HepG2 (cell line): ENCODE measurements at regions not wholly inside any gene's neighbourhood (a gene's known extent, or its start where the extent isn't known, plus 50 kb on each side); places are given as distances from the start of the nearest gene placed in this dataset.

Experiments used
- ATAC-seq: fragments of 200-7000 bp; cut with Tn5 transposase; 3 replicates; pipeline ENCODE4 v1.9.1; 2020; ENCODE audit warnings: mild to moderate bottlenecking, moderate library complexity
- BruUV-seq: library from RNA; stranded (reverse); fragments of 400-500 nt; replicated peaks from 2 replicates; lab custom pipeline; 2021; lab: Mats Ljungman, UMichigan
- CTCF ChIA-PET: fragments of 300-600 bp; formaldehyde crosslinking; extraction: SDS; loops from one replicate; lab custom pipeline; 2021; ENCODE audit warnings: low total read pairs, inconsistent platforms, low intra/inter-chr PET ratio; lab: Yijun Ruan, JAX
- POLR2A ChIA-PET: fragments of 350-600 bp; sonication (Branson Sonifier 250); formaldehyde crosslinking; loops from one replicate; lab custom pipeline; 2020; ENCODE audit warnings: antibody characterized with exemption, inconsistent platforms; lab: Yijun Ruan, JAX
- DNase-seq: peaks from one replicate; pipeline ENCODE4 v3.0.0-alpha.2; 2015; ENCODE audit warnings: low spot score
- FAIRE-seq: peaks from 3 replicates; lab custom pipeline; 2011; peaks lifted over from hg19 to GRCh38; lab: Jason Lieb, UNC
- H2AFZ ChIP-seq: one replicate; pipeline ENCODE4 v1.6.1; 2011; ENCODE audit warnings: low read length, inconsistent platforms
- H3K27ac ChIP-seq: fragments of 300-600 bp; 3 replicates; pipeline ENCODE4 v1.8.0; 2011; ENCODE audit warnings: mixed run types, mild to moderate bottlenecking, mixed read lengths, low read length, inconsistent platforms; ENCODE audit not compliant: insufficient read depth; ENCODE audit errors: extremely low read length
- H3K27me3 ChIP-seq, 2 experiments: fragments of 200-600 bp in 1 of 2; 2 replicates in 1 of 2; 3 replicates in 1 of 2; pipeline versions ENCODE4 v1.6.0 to v1.8.0; 2011; ENCODE audit warnings: low read length in 2 of 2, mild to moderate bottlenecking in 2 of 2, moderate library complexity in 2 of 2, inconsistent platforms in 1 of 2; ENCODE audit not compliant: insufficient read depth in 2 of 2, control insufficient read depth in 1 of 2
- H3K36me3 ChIP-seq, 2 experiments: fragments of 200-600 bp in 1 of 2; replicated peaks in 1 of 2; 2 replicates in 1 of 2; 3 replicates in 1 of 2; pipeline versions ENCODE4 v1.5.1 to v1.8.0; 2011; ENCODE audit warnings: low read length in 2 of 2, inconsistent platforms in 1 of 2; ENCODE audit not compliant: insufficient read depth in 2 of 2, control insufficient read depth in 1 of 2
- H3K4me1 ChIP-seq: 2 replicates; pipeline ENCODE4 v1.5.1; 2012; ENCODE audit warnings: low read length, inconsistent platforms; ENCODE audit not compliant: insufficient read depth
- H3K4me2 ChIP-seq: 2 replicates; pipeline ENCODE4 v1.6.0; 2011; ENCODE audit warnings: low read depth, low read length, inconsistent platforms
- H3K4me3 ChIP-seq, 3 experiments: fragments of 200-600 bp in 1 of 3; sonication (generic), shearing (Covaris generic) in 1 of 3; replicated peaks in 1 of 3; 2 replicates each; pipeline ENCODE4 v1.5.1; 2011 to 2016; ENCODE audit warnings: low read length in 3 of 3, inconsistent platforms in 2 of 3, low read depth in 2 of 3, mild to moderate bottlenecking in 2 of 3, control low read depth in 1 of 3, mixed read lengths in 1 of 3; ENCODE audit not compliant: insufficient read depth in 1 of 3
- H3K79me2 ChIP-seq: one replicate; pipeline ENCODE4 v1.6.1; 2011; ENCODE audit warnings: low read length, inconsistent platforms; ENCODE audit not compliant: insufficient read depth
- H3K9ac ChIP-seq: 2 replicates; pipeline ENCODE4 v1.6.0; 2011; ENCODE audit warnings: mild to moderate bottlenecking, low read depth, low read length, inconsistent platforms; ENCODE audit not compliant: insufficient read depth
- H3K9me3 ChIP-seq: 2 replicates; pipeline ENCODE4 v1.5.1; 2012; ENCODE audit warnings: mild to moderate bottlenecking, low read length
- H4K20me1 ChIP-seq: 2 replicates; pipeline ENCODE4 v1.6.0; 2011; ENCODE audit warnings: inconsistent platforms, mild to moderate bottlenecking, low read length, moderate library complexity; ENCODE audit not compliant: insufficient read depth
- BRD4 ChIP-seq: sonication (generic); formaldehyde crosslinking; IDR thresholded peaks from 2 replicates; pipeline ENCODE4 v1.4.0; 2020; ENCODE audit warnings: missing genetic modification reagents
- ISL2 ChIP-seq: sonication (generic); formaldehyde crosslinking; IDR thresholded peaks from 2 replicates; pipeline ENCODE4 v1.5.0; 2020; ENCODE audit warnings: missing genetic modification reagents
- MIER2 ChIP-seq: IDR thresholded peaks from 2 replicates; pipeline ENCODE4 v1.6.1; 2016; ENCODE audit warnings: missing biosample characterization, missing genetic modification reagents
- SMARCC2 ChIP-seq: fragments of 450-650 bp; IDR thresholded peaks from 2 replicates; pipeline ENCODE4 v1.6.1; 2017; ENCODE audit warnings: antibody characterized with exemption, mild to moderate bottlenecking
- SMARCE1 ChIP-seq: fragments of 450-650 bp; IDR thresholded peaks from 2 replicates; pipeline ENCODE4 v1.6.1; 2017; ENCODE audit warnings: borderline replicate concordance
- WGBS: methylation state at CpG from one replicate; pipeline ENCODE4 v1.1.6; 2017; ENCODE audit warnings: low lambda C conversion rate; 5-methylcytosine and 5-hydroxymethylcytosine counted together
- in situ Hi-C: cut with HindIII; loops from 2 replicates; pipeline ENCODE4 v1.10.0; 2017; ENCODE audit warnings: low pct_unique_long_range_greater_than_20kb; ENCODE audit not compliant: extremely low pct_ligation_motif_present
- intact Hi-C: fragments of 100-400 bp; cut with micrococcal nuclease; formaldehyde crosslinking; loops from one replicate; pipeline ENCODE4 v1.10.0; 2022; ENCODE audit not compliant: unreplicated experiment
- TF ChIP-seq, protein P1 (sequence below): sonication (generic); formaldehyde crosslinking; conservative IDR thresholded peaks from 2 replicates; pipeline ENCODE4 v1.8.0; 2022; ENCODE audit warnings: missing genetic modification reagents
- TF ChIP-seq, protein P2 (sequence below): sonication (generic); formaldehyde crosslinking; IDR thresholded peaks from 2 replicates; pipeline ENCODE4 v1.8.0; 2022; ENCODE audit warnings: mild to moderate bottlenecking, missing genetic modification reagents, moderate library complexity
- TF ChIP-seq, protein P3 (sequence below): sonication (generic); formaldehyde crosslinking; IDR thresholded peaks from 2 replicates; pipeline ENCODE4 v1.4.0; 2020; ENCODE audit warnings: missing genetic modification reagents
- TF ChIP-seq, protein P4 (sequence below): IDR thresholded peaks from 2 replicates; pipeline ENCODE4 v1.6.1; 2016; ENCODE audit warnings: low read depth

DNA sequence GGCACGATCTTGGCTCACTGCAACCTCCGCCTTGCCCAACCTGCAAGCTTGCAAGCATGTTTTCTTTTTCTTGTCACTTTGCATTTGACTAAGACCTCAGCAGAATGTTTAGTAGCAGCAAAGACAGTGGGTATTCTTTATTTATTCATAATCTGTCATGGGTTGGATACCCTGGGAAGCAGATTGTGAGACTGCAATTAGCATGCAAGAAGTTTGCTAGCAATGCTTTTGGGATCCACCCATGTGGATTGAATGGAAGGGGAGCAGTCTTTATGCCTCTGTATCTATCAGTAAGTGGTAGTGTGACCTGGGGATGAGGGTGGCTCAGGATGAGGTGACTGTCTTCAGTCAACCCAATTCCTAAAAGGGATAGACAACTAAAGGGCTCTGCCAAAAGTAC lies 166.7 kb downstream of the RAP2B start:
- CTCF ChIA-PET: no interaction called here
- H3K27ac ChIP-seq: no peak overlapping the region
- FAIRE-seq (no peak), DNase-seq (no peak), ATAC-seq (no peak)
- intact Hi-C loops (no loop called here), in situ Hi-C loops (no loop called here)
- H2AFZ ChIP-seq: no peak overlapping the region
- WGBS: 35% methylated on average over 2 of the region's 2 CpGs
- H3K36me3 ChIP-seq: no peaks in the 10 kb centered on the region
- no peaks in the 10 kb centered on the region for H3K79me2 ChIP-seq
- H3K4me1 ChIP-seq: no peaks in the 10 kb centered on the region
- H4K20me1 ChIP-seq: no peaks in the 10 kb centered on the region
- TF ChIP-seq, protein P1, sequence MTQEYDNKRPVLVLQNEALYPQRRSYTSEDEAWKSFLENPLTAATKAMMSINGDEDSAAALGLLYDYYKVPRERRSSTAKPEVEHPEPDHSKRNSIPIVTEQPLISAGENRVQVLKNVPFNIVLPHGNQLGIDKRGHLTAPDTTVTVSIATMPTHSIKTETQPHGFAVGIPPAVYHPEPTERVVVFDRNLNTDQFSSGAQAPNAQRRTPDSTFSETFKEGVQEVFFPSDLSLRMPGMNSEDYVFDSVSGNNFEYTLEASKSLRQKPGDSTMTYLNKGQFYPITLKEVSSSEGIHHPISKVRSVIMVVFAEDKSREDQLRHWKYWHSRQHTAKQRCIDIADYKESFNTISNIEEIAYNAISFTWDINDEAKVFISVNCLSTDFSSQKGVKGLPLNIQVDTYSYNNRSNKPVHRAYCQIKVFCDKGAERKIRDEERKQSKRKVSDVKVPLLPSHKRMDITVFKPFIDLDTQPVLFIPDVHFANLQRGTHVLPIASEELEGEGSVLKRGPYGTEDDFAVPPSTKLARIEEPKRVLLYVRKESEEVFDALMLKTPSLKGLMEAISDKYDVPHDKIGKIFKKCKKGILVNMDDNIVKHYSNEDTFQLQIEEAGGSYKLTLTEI (CRISPR knock-in tag): no peak
- TF ChIP-seq BRD4: no peak
- H3K4me2 ChIP-seq: no peak overlapping the region
- POLR2A ChIA-PET: no interaction called here
- H3K27me3 ChIP-seq: no peaks in the 10 kb centered on the region
- BruUV-seq: no TSS peak
- H3K4me3 ChIP-seq: no peak overlapping the region
- H3K9me3 ChIP-seq: no peaks in the 10 kb centered on the region
- no peak overlapping the region for H3K9ac ChIP-seq

DNA sequence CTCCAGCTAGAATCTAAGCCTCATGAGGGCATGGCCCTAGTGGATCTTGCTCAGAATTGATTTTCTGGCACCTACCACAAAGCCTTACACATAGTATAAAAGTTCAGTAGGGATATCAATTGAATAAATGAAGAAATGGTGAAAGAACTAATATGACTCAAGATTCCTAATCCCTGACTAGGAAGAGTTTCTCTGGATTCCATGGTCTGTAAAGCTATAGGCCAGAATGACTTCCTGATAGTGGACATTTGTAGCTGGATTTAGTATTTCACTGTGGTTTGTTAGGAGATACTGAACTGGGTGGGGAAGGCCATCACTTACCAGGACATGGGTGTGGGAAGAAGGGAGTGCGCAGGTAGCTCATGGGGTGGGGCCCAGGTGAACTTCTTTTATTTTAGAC lies 168.9 kb downstream of the RAP2B start:
- no peak overlapping the region for H3K4me2 ChIP-seq
- intact Hi-C loops: no loop called here
- no peaks in the 10 kb centered on the region for H3K79me2 ChIP-seq
- H3K4me3 ChIP-seq: no peak overlapping the region
- H3K27me3 ChIP-seq: no peaks in the 10 kb centered on the region
- WGBS: 88% methylated on average over 1 of the region's 1 CpG
- no peak overlapping the region for H2AFZ ChIP-seq
- ATAC-seq (no peak), FAIRE-seq (no peak), DNase-seq (no peak)
- no peak overlapping the region for H3K9ac ChIP-seq
- TF ChIP-seq SMARCC2 (no peak), MIER2 (no peak), ISL2 (no peak), SMARCE1 (no peak)
- TF ChIP-seq, protein P2, sequence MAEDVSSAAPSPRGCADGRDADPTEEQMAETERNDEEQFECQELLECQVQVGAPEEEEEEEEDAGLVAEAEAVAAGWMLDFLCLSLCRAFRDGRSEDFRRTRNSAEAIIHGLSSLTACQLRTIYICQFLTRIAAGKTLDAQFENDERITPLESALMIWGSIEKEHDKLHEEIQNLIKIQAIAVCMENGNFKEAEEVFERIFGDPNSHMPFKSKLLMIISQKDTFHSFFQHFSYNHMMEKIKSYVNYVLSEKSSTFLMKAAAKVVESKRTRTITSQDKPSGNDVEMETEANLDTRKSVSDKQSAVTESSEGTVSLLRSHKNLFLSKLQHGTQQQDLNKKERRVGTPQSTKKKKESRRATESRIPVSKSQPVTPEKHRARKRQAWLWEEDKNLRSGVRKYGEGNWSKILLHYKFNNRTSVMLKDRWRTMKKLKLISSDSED (CRISPR knock-in tag): no peak
- TF ChIP-seq, protein P3, sequence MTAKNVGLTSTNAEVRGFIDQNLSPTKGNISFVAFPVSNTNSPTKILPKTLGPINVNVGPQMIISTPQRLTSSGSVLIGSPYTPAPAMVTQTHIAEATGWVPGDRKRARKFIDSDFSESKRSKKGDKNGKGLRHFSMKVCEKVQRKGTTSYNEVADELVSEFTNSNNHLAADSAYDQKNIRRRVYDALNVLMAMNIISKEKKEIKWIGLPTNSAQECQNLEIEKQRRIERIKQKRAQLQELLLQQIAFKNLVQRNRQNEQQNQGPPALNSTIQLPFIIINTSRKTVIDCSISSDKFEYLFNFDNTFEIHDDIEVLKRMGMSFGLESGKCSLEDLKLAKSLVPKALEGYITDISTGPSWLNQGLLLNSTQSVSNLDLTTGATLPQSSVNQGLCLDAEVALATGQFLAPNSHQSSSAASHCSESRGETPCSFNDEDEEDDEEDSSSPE (CRISPR knock-in tag): no peak
- TF ChIP-seq, protein P4, sequence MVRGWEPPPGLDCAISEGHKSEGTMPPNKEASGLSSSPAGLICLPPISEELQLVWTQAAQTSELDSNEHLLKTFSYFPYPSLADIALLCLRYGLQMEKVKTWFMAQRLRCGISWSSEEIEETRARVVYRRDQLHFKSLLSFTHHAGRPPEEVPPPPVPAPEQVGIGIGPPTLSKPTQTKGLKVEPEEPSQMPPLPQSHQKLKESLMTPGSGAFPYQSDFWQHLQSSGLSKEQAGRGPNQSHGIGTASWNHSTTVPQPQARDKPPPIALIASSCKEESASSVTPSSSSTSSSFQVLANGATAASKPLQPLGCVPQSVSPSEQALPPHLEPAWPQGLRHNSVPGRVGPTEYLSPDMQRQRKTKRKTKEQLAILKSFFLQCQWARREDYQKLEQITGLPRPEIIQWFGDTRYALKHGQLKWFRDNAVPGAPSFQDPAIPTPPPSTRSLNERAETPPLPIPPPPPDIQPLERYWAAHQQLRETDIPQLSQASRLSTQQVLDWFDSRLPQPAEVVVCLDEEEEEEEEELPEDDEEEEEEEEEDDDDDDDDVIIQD (CRISPR knock-in tag): no peak
- POLR2A ChIA-PET: no interaction called here
- CTCF ChIA-PET: no interaction called here
- H3K9me3 ChIP-seq: no peaks in the 10 kb centered on the region
- no TSS peak for BruUV-seq
- in situ Hi-C loops: no loop called here
- H3K36me3 ChIP-seq: no peaks in the 10 kb centered on the region
- H4K20me1 ChIP-seq: no peaks in the 10 kb centered on the region
- H3K4me1 ChIP-seq: no peaks in the 10 kb centered on the region
- H3K27ac ChIP-seq: no peak overlapping the region
